CD14-positive monocyte (primary cell): ENCODE measurements at regions not wholly inside any gene's neighbourhood (a gene's known extent, or its start where the extent isn't known, plus 50 kb on each side); places are given as distances from the start of the nearest gene placed in this dataset.

ENCODE experiments used
- DNase-seq, 3 donors: peaks; one replicate each; pipeline ENCODE4 v3.0.0-alpha.2; 2011 to 2022
- H2AFZ ChIP-seq: 2 replicates; pipeline ENCODE4 v1.6.0; 2012; ENCODE audit warnings: mild to moderate bottlenecking, low read depth, low read length, inconsistent platforms; ENCODE audit not compliant: insufficient read depth, poor library complexity, severe bottlenecking
- H3K27ac ChIP-seq, 2 donors: 1 replicate in 1 of 2; 2 replicates in 1 of 2; pipeline ENCODE4 v1.5.1; 2012 to 2013; ENCODE audit warnings: low read length in 2 of 2, control low read depth in 1 of 2, inconsistent platforms in 1 of 2, low read depth in 1 of 2, mild to moderate bottlenecking in 1 of 2
- H3K27me3 ChIP-seq, 2 donors: one replicate each; pipeline versions ENCODE4 v1.6.0 to v1.6.1; 2011 to 2013; ENCODE audit warnings: low read length in 2 of 2; ENCODE audit not compliant: control insufficient read depth in 2 of 2, insufficient read depth in 2 of 2
- H3K36me3 ChIP-seq, 2 donors: replicated peaks in 1 of 2; 1 replicate in 1 of 2; 2 replicates in 1 of 2; pipeline versions ENCODE4 v1.5.1 to v1.6.1; 2012 to 2013; ENCODE audit warnings: low read length in 2 of 2, control low read depth in 1 of 2, inconsistent platforms in 1 of 2, mild to moderate bottlenecking in 1 of 2; ENCODE audit not compliant: insufficient read depth in 2 of 2, control insufficient read depth in 1 of 2
- H3K4me1 ChIP-seq, 2 donors: 1 replicate in 1 of 2; 2 replicates in 1 of 2; pipeline versions ENCODE4 v1.5.1 to v1.6.1; 2012 to 2013; ENCODE audit warnings: low read length in 2 of 2, control low read depth in 1 of 2, inconsistent platforms in 1 of 2, mild to moderate bottlenecking in 1 of 2, moderate library complexity in 1 of 2; ENCODE audit not compliant: insufficient read depth in 2 of 2, control insufficient read depth in 1 of 2
- H3K4me2 ChIP-seq: replicated peaks from 2 replicates; pipeline ENCODE3; 2012; ENCODE audit warnings: low read length, moderate library complexity, mild to moderate bottlenecking; ENCODE audit not compliant: poor library complexity, severe bottlenecking; ENCODE audit errors: extremely low read depth
- H3K4me3 ChIP-seq, 3 experiments: fragments of 200-600 bp in 1 of 3; sonication (generic) in 1 of 3; replicated peaks in 1 of 3; 1 replicate in 2 of 3; 2 replicates in 1 of 3; pipeline ENCODE4 v1.5.1; 2011 to 2013; ENCODE audit warnings: low read length in 3 of 3, mild to moderate bottlenecking in 3 of 3, control low read depth in 2 of 3, low read depth in 2 of 3, inconsistent platforms in 1 of 3, moderate library complexity in 1 of 3
- H3K79me2 ChIP-seq: 2 replicates; pipeline ENCODE4 v1.6.0; 2012; ENCODE audit warnings: mild to moderate bottlenecking, control low read depth, inconsistent platforms, low read length, moderate library complexity; ENCODE audit not compliant: insufficient read depth
- H3K9ac ChIP-seq: 2 replicates; pipeline ENCODE4 v1.6.0; 2017; ENCODE audit warnings: low read length, mild to moderate bottlenecking; ENCODE audit not compliant: insufficient read depth, poor library complexity, severe bottlenecking
- H3K9me3 ChIP-seq, 2 donors: replicated peaks in 1 of 2; 1 replicate in 1 of 2; 2 replicates in 1 of 2; pipeline versions ENCODE4 v1.5.1 to v1.6.1; 2012 to 2013; ENCODE audit warnings: low read length in 2 of 2, control low read depth in 1 of 2; ENCODE audit not compliant: control insufficient read depth in 1 of 2, insufficient read depth in 1 of 2
- H4K20me1 ChIP-seq: 2 replicates; pipeline ENCODE4 v1.6.0; 2012; ENCODE audit warnings: mild to moderate bottlenecking, low read length, control low read depth, moderate library complexity; ENCODE audit not compliant: insufficient read depth
- H3K27ac Mint-ChIP-seq, 7 donors: one replicate each; pipeline ENCODE4 v1.8.0; 2020; ENCODE audit warnings: mild to moderate bottlenecking in 7 of 7, mixed read lengths in 7 of 7, moderate library complexity in 6 of 7, inconsistent platforms in 2 of 7
- H3K27me3 Mint-ChIP-seq, 3 donors: one replicate each; pipeline ENCODE4 v1.8.0; 2021 to 2022; ENCODE audit warnings: low read depth in 3 of 3, mild to moderate bottlenecking in 3 of 3, mixed read lengths in 3 of 3, moderate library complexity in 3 of 3, inconsistent platforms in 1 of 3
- H3K36me3 Mint-ChIP-seq, 2 donors: one replicate each; pipeline ENCODE4 v1.8.0; 2020; ENCODE audit warnings: mixed read lengths in 2 of 2, inconsistent platforms in 1 of 2, mild to moderate bottlenecking in 1 of 2
- H3K4me1 Mint-ChIP-seq: one replicate; pipeline ENCODE4 v1.8.0; 2020; ENCODE audit warnings: mild to moderate bottlenecking, mixed read lengths
- H3K4me3 Mint-ChIP-seq, 2 donors: one replicate each; pipeline ENCODE4 v1.8.0; 2020; ENCODE audit warnings: mild to moderate bottlenecking in 2 of 2, mixed read lengths in 2 of 2, moderate library complexity in 1 of 2
- H3K9me3 Mint-ChIP-seq, 7 donors: one replicate each; pipeline ENCODE4 v1.8.0; 2020 to 2022; ENCODE audit warnings: mixed read lengths in 7 of 7, mild to moderate bottlenecking in 6 of 7, moderate library complexity in 6 of 7, inconsistent platforms in 2 of 7
- CTCF ChIP-seq: fragments of 200-600 bp; IDR thresholded peaks from one replicate; pipeline ENCODE4 v1.8.0; 2022; ENCODE audit warnings: antibody characterized with exemption, mild to moderate bottlenecking
- WGBS: methylation state at CpG from one replicate; pipeline ENCODE4 v1.1.5; 2013; ENCODE audit warnings: missing lambda C conversion rate; ENCODE audit not compliant: insufficient coverage; 5-methylcytosine and 5-hydroxymethylcytosine counted together
- intact Hi-C, 2 donors: fragments of 100-400 bp; cut with micrococcal nuclease; formaldehyde crosslinking; loops; one replicate each; pipeline versions ENCODE4 v1.15.0 to v1.15.1; 2023

GRCh38 chr3:168260859-168261258 lies 165.1 kb upstream of the GOLIM4 start:
- Mint-ChIP-seq H3K27ac (no peak overlapping the region), H3K27me3 (peaks cover 0 to 2% (median 0%) of the 10 kb centered on the region in 3 donors), H3K9me3 (peaks cover 0 to 3% (median 1%) of the 10 kb centered on the region in 7 donors), H3K36me3 (no peaks in the 10 kb centered on the region), H3K4me1 (peaks cover 3% of the 10 kb centered on the region), H3K4me3 (no peak overlapping the region)
- TF ChIP-seq CTCF: no peak
- no peak overlapping the region for H2AFZ ChIP-seq
- no peaks in the 10 kb centered on the region for H3K36me3 ChIP-seq
- no peak overlapping the region for H3K27ac ChIP-seq
- peaks cover 0 to 2% of the 10 kb centered on the region in 2 donors for H3K9me3 ChIP-seq
- H3K4me2 ChIP-seq: no peak overlapping the region
- no peak overlapping the region for H3K9ac ChIP-seq
- no peaks in the 10 kb centered on the region for H3K27me3 ChIP-seq
- no peak for DNase-seq
- H3K79me2 ChIP-seq: no peaks in the 10 kb centered on the region
- no CpG with 5 or more reads among the region's 1 CpG for WGBS
- intact Hi-C loops: no loop called here
- no peak overlapping the region for H3K4me3 ChIP-seq
- no peaks in the 10 kb centered on the region for H3K4me1 ChIP-seq
- H4K20me1 ChIP-seq: no peaks in the 10 kb centered on the region

GRCh38 chr3:168251371-168251770 lies 155.6 kb upstream of the GOLIM4 start:
- intact Hi-C loops: no loop called here

More at GRCh38 chr3:168251371-168251770, 155.6 kb upstream of the GOLIM4 start:
- no peak for TF ChIP-seq CTCF
- Mint-ChIP-seq H3K4me1 (peaks cover 20% of the 10 kb centered on the region), H3K4me3 (no peak overlapping the region), H3K36me3 (no peaks in the 10 kb centered on the region), H3K27me3 (peaks cover 29 to 44% (median 35%) of the 10 kb centered on the region in 3 donors), H3K27ac (no peak overlapping the region), H3K9me3 (peaks cover 0 to 17% (median 9%) of the 10 kb centered on the region in 7 donors)
- H3K27me3 ChIP-seq: peaks cover 11 to 31% of the 10 kb centered on the region in 2 donors
- H3K27ac ChIP-seq: no peak overlapping the region
- 100% methylated on average over 1 of the region's 2 CpGs for WGBS
- no peak overlapping the region for H3K9ac ChIP-seq
- no peak overlapping the region for H3K4me3 ChIP-seq
- no peak overlapping the region for H3K4me2 ChIP-seq
- peaks cover 17 to 26% of the 10 kb centered on the region in 2 donors for H3K4me1 ChIP-seq
- no peaks in the 10 kb centered on the region for H4K20me1 ChIP-seq
- H2AFZ ChIP-seq: no peak overlapping the region
- H3K36me3 ChIP-seq: no peaks in the 10 kb centered on the region
- peaks cover 0 to 8% of the 10 kb centered on the region in 2 donors for H3K9me3 ChIP-seq
- no peaks in the 10 kb centered on the region for H3K79me2 ChIP-seq
- no peak for DNase-seq
